ENCODE measurements at regions not wholly inside any gene's neighbourhood (a gene's known extent, or its start where the extent isn't known, plus 50 kb on each side); places are given as distances from the start of the nearest gene placed in this dataset.
A peak's percentile ranks its signal among the peaks of the same experiment; 100 is the strongest.
"Not testable (repeated sequence)": the region's sequence is repeated elsewhere in the genome, so short reads cannot be mapped to it uniquely, and the experiment has no call there.

DNA sequence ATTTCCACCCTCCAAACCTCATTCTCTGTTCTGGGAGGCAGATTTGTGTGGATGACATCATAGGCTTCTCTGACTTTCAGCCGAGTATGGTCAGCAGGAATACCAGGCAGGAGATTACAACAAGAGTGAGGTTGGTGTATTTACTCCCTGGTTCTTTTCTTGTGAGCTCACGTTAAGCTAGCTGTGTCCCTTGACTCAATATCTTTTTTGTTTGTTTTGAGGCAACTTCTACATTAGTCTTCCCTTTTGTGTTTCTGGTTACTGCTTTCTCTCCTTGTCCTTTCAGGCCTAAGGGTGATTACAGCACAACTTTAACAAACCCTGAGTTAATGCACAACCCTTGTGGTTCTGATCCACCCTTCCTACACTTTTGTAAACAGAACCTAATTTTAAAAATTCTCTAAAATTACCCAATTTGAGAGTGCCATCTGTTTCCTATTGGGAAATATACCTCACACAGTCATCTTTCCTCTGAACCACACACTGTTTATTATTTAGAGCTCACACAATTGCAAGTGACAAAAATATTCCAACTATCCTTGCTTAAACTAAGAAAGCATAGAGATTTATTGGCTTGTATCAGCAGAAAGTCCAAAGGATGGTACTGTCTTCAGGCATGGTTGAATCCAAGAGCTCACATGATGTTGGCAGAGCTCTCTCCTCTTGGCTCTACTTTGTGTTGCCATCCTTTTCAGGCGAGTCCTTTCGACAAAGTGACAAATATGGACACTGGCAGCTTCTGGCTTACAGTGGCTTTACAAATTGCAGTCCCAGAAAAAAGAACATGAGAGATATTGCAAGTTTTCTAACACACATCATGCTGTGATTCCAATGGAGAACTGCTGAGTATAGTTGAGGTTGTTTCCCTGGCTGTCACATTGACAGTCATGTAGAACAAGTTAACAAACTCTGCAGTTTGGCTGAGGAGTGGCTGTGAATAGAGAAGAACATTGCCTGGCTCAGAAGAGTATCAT, 150.5 kb upstream of the DDIT4L start:
- no peak for DNase-seq (ENCODE audit: extremely low read depth, low read depth, low spot score)

DNA sequence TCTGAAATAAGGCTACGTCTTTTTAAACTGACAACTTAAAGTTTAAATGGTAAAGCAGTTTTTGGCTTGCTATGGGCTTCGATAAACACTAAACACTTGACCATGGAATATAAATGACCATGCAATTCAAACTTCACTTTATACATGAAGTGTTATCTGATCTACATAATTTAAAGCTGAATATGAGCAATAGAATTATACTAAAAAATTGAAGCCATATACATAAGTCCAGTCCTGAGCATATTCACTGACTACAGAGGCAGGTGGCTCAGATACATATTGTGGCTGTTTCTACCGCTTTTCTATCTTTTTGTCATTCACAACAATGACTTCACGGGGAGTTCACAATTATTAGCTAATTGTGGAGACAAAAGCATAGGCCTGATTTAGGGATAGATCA, 149.6 kb upstream of the DDIT4L start:
- DNase-seq (ENCODE audit: extremely low read depth, low read depth, low spot score) = no peak

DNA sequence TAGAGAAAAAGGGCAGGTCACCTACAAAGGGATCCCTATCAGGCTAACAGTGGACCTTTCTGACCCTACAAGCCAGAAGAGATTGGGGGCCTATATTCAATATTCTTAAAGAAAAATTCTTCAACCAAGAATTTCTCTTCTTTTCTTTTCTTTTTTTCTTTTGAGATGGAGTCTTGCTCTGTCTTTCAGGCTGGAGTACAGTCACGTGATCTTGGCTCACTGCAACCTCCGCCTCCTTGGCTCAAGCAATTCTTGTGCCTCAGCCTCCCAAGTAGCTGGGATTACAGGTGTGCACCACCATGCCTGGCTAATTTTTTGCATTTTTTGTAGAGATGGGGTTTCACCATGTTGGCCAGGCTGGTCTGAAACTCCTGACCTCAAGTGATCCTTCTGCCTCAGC, 143.2 kb upstream of the DDIT4L start:
- not testable (repeated sequence) for DNase-seq (ENCODE audit: extremely low read depth, low read depth, low spot score)

DNA sequence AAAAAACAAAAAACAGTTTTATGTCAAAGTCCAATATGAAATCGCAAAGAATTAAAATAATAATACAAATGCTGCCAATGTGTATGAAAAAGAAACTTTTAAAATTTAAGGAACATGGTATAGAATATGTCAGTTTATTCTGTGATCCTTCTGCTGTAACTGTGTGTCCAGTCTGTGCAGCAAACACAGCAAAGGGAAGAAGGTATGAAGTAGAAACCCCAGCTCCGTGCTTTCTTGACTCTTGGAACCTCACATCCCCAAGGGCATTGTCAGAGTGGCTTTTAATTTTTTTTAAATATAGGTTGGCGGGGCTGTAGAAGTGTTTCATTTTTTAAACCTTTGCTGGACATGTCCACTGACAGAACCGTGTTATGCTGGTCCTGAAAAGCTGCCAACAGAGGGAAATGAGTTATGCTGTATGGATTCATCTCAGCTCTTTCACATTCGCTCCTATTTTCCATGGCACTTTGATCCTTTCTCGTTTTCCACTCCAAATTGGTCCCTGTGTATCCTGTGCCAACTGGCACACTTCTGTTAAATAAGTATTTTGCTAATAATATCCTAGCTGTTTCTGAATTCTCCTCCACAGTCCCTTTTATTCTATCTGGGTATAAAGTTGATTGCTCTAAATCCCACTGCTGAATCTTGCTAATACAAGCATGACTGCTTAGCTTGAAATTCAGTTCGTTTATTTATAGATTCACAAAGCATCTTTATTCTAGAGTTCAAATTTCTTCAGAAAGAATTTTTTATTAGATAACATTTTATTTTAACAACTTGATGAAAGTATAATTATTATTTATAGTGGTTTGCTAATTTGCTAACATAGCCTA, 127.0 kb upstream of the DDIT4L start:
- no peak for DNase-seq (ENCODE audit: extremely low read depth, low read depth, low spot score)

DNA sequence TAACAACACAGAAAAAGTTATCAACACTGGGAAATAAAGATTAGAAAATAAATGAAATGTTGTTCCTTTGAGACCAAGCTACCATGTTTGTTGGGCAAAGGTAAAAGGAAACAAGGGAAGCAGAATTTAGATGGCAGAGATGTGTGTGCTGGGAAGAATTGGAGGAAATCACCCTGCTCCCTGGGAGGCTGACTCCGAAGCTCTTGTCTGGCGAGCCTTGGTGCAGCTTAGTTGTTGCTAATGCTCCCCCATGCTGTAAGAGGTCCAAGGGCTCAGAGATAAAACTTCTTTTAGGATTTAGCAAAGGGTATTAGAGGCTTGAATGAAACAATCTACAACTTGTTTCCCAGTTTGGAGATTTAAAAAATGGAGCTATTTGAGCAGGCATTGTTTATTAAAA, 123.8 kb upstream of the DDIT4L start:
- DNase-seq (ENCODE audit: extremely low read depth, low read depth, low spot score) = no peak

DNA sequence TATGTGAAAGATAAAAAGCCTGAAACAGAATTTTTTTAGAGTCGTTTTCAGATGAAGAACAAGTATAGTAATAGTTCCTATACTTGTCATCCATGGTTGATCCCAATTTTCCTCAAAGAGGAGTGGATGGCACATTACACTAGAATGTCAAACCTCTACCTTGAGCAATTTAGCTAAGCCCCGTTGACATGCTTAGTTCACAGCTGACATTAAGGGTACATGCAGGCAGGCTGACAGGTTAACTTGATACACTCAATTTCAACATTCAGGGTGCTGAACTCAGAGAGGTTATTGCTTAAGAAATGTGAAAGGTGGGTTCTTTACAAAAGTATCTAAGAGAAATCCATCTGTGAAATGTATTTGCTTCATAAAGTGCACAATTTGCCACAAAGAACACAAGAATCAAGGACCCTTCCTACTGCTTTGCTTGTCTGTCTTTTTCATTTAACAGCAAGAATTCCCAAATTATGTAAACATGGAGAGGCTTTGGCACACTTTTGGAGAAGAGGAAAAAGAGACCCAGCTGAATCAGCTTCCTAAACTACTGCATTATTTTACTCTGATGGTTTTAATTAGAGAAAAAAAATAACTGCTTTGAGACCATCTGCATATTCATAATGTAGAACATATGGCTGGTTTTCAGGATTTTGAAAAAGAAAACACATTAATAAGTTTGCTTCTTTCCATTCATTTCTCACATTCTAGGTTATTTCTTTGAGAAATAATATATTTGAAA, 122.5 kb upstream of the DDIT4L start:
- no peak for DNase-seq (ENCODE audit: extremely low read depth, low read depth, low spot score)

DNA sequence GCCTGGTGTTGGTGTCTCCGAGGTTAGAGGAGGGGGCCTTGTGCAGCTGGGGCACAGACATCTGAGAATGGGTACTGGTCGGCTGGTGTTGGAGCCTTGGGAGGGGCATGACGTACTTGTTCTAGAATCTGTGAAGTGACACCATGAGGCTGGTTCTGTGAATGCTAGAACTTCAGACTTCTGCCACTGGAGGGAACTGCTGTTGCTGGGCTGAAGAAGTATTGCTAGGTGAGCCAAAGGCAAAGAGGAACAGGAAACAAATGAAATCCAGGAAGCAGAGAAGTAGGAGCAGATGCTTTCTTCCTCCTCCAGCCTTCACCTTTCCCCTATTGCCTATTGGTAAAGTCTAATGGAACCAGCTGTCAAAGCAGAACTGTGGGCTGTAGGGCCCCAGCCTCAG, 120.9 kb upstream of the DDIT4L start:
- DNase-seq (ENCODE audit: extremely low read depth, low read depth, low spot score) = no peak

DNA sequence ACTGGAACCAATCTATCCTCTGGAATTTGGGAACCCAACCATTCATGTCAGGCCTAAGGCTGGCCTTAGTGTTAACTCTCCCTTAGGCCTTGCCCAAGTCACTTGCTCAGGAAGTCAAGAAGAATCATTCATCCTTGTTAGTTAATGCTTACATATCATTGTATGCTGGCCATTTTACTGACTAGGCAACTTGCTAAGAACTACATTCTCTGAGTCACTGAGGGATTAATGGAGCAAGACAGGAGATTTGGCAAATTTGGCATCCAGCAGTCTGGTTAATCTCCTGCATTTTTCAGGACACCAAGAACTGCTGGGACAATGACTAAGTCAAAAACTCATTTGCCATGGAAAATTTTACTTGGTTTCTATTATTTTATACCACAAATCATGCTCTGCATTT, 115.8 kb upstream of the DDIT4L start:
- no peak for DNase-seq (ENCODE audit: extremely low read depth, low read depth, low spot score)

DNA sequence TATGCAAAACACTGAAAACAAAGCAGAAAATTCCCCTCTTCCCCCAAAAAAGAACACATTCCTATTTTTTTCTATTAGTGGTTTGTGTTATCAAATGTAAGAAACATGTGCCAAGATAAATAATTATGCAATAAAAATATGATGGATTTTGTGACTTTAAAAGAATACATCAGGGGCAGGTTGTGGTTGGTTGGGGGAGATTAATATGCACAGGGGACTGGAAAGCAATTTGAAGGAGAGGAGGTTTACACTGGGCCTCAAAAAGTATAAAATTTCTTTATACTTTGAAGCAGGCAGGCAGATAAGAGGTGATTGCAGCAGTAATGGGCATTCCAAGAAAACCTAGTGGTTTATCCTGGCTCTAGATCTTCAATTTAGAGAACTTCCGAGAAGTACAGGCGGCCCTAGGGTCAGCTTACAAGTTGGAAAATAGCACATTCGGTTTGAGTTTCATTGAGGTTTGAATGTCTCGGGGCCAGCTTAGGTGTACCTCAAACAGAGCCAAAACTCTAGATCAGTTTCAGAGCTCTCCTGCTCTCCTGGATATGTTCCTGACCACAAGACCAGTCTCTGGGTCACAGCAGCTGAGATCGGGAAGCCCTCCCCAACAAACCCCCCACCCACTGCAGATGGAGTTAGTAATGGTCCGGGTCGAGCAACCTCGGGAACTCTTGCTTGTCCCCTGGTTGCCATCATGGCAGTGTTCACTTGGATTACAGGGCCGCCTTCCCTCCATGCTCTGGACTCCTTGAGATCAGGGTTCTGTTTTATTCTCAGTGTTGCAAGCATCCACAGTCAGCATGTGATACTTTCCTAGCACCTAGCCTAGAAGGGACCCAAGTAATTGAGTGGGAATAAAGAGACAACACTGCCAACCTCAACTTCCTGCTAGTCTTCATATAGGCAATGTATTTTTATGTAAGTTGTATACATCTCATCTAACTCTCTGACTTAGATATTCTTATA, 112.1 kb upstream of the DDIT4L start:
- no peak for DNase-seq (ENCODE audit: extremely low read depth, low read depth, low spot score)

DNA sequence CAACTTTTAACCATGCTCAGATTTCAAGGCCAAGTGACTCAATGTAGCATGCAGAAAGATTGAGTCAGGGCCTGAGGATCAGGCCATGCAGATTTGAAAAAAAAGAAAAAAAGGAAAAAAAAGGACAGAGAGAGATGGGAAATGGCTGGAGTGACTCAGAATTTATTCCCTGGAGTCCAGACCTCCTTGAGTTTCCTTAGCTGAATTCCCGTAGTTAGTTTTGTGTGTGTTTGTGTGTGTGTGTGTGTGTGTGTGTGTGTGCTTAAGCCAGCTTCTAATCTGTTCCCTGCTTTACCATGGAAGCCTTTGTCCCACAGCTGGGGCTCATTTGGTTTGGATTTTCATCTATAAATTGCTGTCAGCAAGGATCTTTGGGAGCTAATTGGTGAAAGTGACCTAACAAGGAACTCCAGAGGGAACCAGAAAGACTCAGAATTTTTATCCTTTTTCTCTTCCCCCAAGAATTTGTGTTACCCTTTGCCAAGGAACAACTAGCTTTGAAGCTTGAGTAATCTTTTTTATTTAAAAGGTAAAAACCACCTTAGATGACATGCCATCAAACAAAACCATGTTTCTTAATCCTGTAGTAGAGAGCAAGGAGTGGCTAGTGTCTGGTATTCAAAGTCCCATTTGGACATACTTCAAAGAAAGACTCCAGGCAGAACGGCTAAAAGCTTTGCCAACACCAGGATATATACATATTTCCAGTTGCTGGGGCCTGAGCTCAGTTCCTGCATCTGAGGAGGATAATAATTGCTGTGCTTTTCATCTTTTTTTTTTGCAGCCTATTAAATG, 109.0 kb upstream of the DDIT4L start:
- DNase-seq (ENCODE audit: extremely low read depth, low read depth, low spot score) = peak; percentile 29

DNA sequence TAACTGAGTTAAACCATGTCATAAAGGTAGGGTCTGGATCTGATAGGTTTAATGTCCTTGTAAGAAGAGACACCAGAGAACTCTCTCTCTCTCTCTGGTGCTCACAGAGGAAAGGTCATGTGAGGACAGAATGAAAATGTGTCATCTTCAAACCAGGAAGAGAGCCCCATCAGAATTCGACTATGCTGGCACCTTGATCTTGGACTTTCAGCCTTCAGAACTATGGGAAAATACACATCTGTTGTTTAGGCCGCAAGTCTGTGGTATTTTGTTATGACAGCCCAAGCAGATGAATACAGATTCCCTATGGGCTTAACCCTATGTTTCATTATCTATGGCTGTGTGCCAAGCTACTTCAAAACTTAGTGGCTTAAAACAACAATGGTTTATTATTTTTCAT, 105.5 kb upstream of the DDIT4L start:
- no peak for DNase-seq (ENCODE audit: extremely low read depth, low read depth, low spot score)

DNA sequence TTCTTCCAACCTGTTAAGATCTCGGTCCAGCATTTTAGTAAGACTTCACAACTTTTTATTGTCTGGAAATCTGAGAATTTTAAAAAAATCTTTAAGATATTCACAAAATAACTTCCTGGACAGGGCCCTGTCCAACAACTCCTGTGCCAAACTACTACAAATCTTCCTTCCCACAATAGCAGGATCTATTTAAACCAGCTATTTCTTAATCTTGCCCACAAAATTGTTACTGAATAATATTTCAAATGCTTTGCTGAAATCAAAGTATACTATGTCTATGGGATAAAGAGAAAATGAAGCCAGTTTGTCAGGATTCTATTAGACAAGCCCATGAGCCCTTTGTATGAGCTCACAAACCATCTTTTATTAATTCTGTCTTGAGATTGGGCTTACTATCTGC, 104.1 kb upstream of the DDIT4L start:
- no peak for DNase-seq (ENCODE audit: extremely low read depth, low read depth, low spot score)

DNA sequence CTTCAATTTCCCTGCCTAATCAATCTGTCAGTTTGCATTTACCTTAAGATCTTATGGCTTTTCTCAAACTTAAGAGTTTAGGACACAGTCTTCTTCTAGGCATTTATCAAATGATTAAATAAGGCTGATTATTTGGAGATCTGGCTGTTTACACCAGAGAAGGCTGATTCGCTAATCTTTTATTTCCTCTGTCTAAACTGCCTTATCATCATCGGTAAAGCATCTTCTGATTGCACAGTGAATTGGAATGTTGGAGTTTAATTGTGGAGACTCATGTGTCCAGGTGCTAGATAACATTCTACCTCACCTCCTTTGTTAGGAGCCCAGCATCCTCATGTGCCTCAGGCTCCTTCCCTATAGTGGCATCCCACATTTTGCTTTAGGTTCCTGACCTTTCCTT, 100.3 kb upstream of the DDIT4L start:
- DNase-seq (ENCODE audit: extremely low read depth, low read depth, low spot score) = no peak

DNA sequence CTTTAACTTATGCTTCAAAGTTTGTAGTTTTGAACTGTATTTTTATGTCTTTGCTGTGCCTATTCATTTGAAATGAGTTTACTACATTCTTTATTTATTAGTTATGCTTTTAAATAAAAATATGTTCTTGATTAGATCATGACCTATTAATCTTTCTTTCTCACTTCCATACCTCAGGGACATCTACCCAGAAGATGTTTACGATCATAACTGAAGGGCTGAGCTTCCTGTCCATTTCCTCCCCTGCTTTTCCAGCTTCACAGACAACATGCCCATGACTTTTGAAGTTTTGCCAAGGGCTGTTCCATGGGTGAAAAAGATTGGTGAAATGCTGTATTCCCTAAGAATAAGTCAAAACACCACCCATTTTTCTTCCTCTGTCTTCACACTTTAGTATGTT, 99.7 kb upstream of the DDIT4L start:
- DNase-seq (ENCODE audit: extremely low read depth, low read depth, low spot score) = no peak

DNA sequence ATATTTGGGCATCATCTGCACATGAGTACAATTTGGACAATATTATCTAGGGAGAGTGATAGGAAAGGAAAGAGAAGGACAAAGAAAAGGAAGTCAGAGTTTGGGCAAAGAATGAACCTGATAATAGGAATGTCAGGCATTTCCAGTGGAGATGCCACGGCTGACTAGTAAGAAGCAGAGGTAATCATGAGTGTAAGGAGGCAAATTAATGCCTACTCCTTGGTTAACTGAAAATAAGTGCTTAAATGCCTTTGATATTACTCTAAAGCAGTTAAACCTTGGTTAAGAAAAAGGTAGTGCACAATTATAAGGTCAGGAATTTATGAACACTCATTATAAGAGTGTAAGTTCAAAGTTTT, 99.2 kb upstream of the DDIT4L start:
- DNase-seq (ENCODE audit: extremely low read depth, low read depth, low spot score) = no peak

DNA sequence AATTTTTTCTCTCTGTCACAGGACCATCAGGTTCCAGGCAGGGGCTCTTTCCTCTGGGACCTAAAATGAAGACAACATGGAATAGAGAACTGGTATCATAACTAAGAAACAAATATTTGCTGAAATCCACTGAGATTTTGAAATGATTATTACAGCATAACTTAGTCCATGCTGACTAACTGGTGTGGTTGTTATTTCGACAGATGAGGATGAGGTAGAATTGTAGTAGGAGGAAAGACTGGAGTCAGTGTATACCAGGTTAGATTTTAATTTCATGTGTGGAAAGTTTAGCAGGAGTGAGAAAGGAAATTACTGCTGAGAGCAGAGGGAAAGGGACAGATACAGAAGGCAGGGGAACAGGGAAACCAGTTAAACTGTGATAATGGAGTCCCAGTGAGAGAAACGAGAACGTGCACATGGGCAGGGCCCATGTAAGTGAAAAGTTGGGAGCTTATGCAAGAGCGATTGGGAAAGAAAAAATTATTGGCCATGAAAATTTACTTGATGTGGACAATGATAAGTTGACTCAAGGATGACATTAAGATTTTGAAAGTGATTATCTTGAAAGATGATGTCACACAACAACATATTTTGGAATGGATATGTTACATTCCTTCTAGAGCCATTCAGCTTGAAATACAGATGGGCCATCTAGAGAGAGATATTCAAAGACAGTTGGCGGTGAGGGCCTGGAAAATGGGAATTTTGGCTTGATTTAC, 98.7 kb upstream of the DDIT4L start:
- DNase-seq (ENCODE audit: extremely low read depth, low read depth, low spot score) = no peak

DNA sequence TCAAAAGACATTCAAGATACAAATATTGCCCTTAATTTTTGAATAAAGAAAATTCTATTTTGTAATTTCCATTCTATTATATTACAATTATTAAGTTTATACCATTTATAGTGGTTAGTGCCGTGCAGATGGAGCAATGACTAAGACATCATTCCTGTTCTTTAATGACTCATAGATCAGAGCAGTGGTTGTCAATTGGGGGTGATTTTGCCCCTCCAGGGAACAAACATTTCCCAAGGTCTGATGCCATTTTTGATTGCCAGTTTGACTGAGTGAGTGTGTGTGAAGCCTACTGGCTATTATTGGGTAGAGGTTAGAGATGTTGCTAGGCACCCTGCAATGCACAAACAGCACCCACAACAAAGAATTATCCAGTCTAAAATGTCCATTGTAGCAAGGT, 97.9 kb upstream of the DDIT4L start:
- DNase-seq (ENCODE audit: extremely low read depth, low read depth, low spot score) = no peak

DNA sequence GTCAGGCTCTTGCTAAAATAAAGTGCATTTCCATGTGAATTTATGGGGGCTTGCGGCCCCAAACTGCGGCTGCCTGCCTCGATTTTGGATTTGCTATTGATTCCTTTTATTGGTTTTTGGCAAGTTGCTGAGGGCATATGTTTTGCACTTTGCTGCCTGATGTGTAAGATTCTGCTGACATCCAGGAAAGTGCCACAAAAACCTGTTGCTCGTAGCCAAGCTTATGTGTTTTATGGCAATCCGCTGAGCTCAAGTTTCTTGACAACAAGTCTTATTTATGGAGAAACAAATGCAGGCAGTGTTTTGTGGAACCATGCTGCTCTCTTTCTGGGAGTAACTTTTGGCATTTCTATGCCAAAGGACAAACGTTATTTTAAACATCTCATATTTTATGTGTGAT, 97.3 kb upstream of the DDIT4L start:
- DNase-seq (ENCODE audit: extremely low read depth, low read depth, low spot score) = no peak

DNA sequence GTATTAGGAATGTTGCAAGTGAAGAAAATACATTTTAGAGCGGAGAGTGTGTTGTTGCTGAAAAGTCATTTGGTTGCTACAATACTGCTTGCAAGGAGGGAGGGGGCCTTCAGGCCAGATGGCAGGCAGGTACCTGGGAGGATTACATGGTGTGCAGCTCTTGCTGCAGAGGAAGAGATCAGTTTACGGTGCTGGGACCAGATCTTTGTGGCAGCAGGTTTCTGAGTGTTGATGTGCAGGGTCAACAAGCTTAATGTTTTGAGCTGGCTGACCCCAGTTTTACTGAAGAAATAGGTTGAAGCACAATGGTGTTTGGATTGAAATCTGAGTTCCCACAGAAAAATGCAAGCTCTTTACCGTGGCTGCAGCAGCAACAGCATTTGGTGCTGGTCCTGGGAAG, 96.4 kb upstream of the DDIT4L start:
- no peak for DNase-seq (ENCODE audit: extremely low read depth, low read depth, low spot score)
